GM12892 (cell line): ENCODE measurements at regions not wholly inside any gene's neighbourhood (a gene's known extent, or its start where the extent isn't known, plus 50 kb on each side); places are given as distances from the start of the nearest gene placed in this dataset.

Experiments
- DNase-seq: peaks from one replicate; pipeline ENCODE4 v3.0.0; 2011; ENCODE audit not compliant: insufficient read length
- FAIRE-seq: peaks from 2 replicates; lab custom pipeline; 2011; peaks lifted over from hg19 to GRCh38; lab: Jason Lieb, UNC
- POLR2A ChIP-seq: IDR thresholded peaks from 2 replicates; pipeline ENCODE4 v1.6.1; 2011; ENCODE audit warnings: low read depth, low read length, control low read depth
- POLR2AphosphoS5 ChIP-seq: IDR thresholded peaks from 2 replicates; pipeline ENCODE4 v1.6.1; 2011; ENCODE audit warnings: low read depth, low read length, control low read depth
- TAF1 ChIP-seq: IDR thresholded peaks from 2 replicates; pipeline ENCODE4 v1.6.1; 2011; ENCODE audit warnings: low read depth, mild to moderate bottlenecking, control low read depth, low read length, borderline replicate concordance

GRCh38 chr3:124491098-124491497 is 239.2 kb upstream of the UMPS start:
- DNase-seq: no peak
- FAIRE-seq: no peak
- TF ChIP-seq TAF1: no peak
- TF ChIP-seq POLR2AphosphoS5: no peak
- no peak for TF ChIP-seq POLR2A

- FAIRE-seq: peak; percentile 51
- DNase-seq: no peak
- no peak for TF ChIP-seq POLR2A
- TF ChIP-seq POLR2AphosphoS5: no peak
- no peak for TF ChIP-seq TAF1
These were observed 238.4 kb upstream of the UMPS start for GRCh38 chr3:124491875-124492274.

- FAIRE-seq (no peak), DNase-seq (no peak)
- TF ChIP-seq POLR2A: no peak
- no peak for TF ChIP-seq POLR2AphosphoS5
- TF ChIP-seq TAF1: no peak
These were observed 237.4 kb upstream of the UMPS start for GRCh38 chr3:124492824-124493223.

GRCh38 chr3:124496061-124496460 is 234.2 kb upstream of the UMPS start:
- DNase-seq (no peak), FAIRE-seq (no peak)
- TF ChIP-seq TAF1 (no peak), POLR2A (no peak), POLR2AphosphoS5 (no peak)

- FAIRE-seq (no peak), DNase-seq (no peak)
- TF ChIP-seq POLR2AphosphoS5 (no peak), POLR2A (no peak), TAF1 (no peak)
These were observed 232.8 kb upstream of the UMPS start for GRCh38 chr3:124497487-124497886.

GRCh38 chr3:124498891-124499290 is 231.4 kb upstream of the UMPS start:
- no peak for TF ChIP-seq POLR2AphosphoS5
- no peak for TF ChIP-seq POLR2A
- no peak for TF ChIP-seq TAF1
- FAIRE-seq: no peak
- DNase-seq: no peak

GRCh38 chr3:124504332-124505059 is 225.8 kb upstream of the UMPS start:
- DNase-seq (no peak), FAIRE-seq (no peak)
- TF ChIP-seq POLR2AphosphoS5 (no peak), POLR2A (no peak), TAF1 (no peak)

GRCh38 chr3:124509884-124510283 is 220.4 kb upstream of the UMPS start:
- FAIRE-seq: no peak
- no peak for TF ChIP-seq TAF1
- no peak for TF ChIP-seq POLR2A
- no peak for TF ChIP-seq POLR2AphosphoS5
- DNase-seq: no peak

GRCh38 chr3:124510290-124510689 is 220.0 kb upstream of the UMPS start:
- FAIRE-seq: no peak
- TF ChIP-seq POLR2A: no peak
- no peak for TF ChIP-seq TAF1
- no peak for TF ChIP-seq POLR2AphosphoS5
- no peak for DNase-seq

- FAIRE-seq: no peak
- TF ChIP-seq POLR2A: no peak
- TF ChIP-seq TAF1: no peak
- no peak for TF ChIP-seq POLR2AphosphoS5
- DNase-seq: no peak
These were observed 217.2 kb upstream of the UMPS start for GRCh38 chr3:124512881-124513609.

GRCh38 chr3:124513610-124513997 is 216.6 kb upstream of the UMPS start:
- FAIRE-seq (no peak), DNase-seq (no peak)
- no peak for TF ChIP-seq POLR2AphosphoS5
- no peak for TF ChIP-seq TAF1
- no peak for TF ChIP-seq POLR2A

- TF ChIP-seq TAF1 (no peak), POLR2AphosphoS5 (no peak), POLR2A (no peak)
- DNase-seq (no peak), FAIRE-seq (no peak)
These were observed 215.6 kb upstream of the UMPS start for GRCh38 chr3:124514683-124515082.

GRCh38 chr3:124516333-124516732 is 213.9 kb upstream of the UMPS start:
- TF ChIP-seq TAF1 (no peak), POLR2A (no peak), POLR2AphosphoS5 (no peak)
- DNase-seq (no peak), FAIRE-seq (no peak)
